ENCODE measurements at regions not wholly inside any gene's neighbourhood (a gene's known extent, or its start where the extent isn't known, plus 50 kb on each side); places are given as distances from the start of the nearest gene placed in this dataset.

DNA sequence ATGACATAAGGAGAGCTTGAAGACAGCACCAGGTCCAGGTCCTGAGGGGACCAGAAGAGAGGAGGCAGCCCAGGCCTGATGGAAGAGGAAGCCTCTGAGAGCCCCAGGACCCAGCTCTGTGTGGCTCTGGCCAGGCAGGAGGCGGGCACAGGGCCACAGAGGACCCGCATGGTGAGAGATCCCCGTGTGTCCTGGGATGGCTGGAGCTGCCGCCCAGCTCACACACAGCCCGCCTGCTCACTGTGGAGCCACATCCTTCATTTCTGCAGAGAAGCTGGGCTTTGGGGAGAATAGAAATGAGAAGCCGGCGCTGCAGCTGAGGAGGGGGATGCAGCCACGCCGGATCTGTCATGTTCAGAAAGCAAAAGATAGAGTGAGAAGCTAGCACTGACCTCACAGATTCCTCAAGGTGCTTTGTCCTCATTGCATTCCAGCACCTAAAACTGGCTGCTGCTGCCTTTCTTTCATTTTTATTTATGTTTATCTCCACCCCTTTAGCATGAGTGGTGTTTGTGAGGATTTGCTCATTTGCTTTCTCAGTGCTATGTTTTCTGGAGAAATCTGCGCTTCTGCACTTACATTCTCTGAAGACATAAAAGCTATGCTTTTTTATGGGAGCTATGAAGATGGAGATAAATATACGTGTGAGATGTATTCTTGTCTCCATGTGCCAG, 307.6 kb upstream of the MYT1L start:
- Histone ChIP-seq H3K4me3 (ENCODE audit: low read depth, low read length) (no peak overlapping the region), H3K27me3 (ENCODE audit: insufficient read depth, low read length) (no peaks in the 10 kb centered on the region), H3K27ac (ENCODE audit: low read depth, low read length) (no peak overlapping the region), H3K4me1 (ENCODE audit: control insufficient read depth, insufficient read depth, low read length, unreplicated experiment) (no peaks in the 10 kb centered on the region), H3K79me2 (ENCODE audit: control insufficient read depth, insufficient read depth, low read length, unreplicated experiment) (no peaks in the 10 kb centered on the region), H3K36me3 (ENCODE audit: insufficient read depth, low read length) (no peaks in the 10 kb centered on the region), H2AFZ (ENCODE audit: low read length, unreplicated experiment) (no peak overlapping the region)

DNA sequence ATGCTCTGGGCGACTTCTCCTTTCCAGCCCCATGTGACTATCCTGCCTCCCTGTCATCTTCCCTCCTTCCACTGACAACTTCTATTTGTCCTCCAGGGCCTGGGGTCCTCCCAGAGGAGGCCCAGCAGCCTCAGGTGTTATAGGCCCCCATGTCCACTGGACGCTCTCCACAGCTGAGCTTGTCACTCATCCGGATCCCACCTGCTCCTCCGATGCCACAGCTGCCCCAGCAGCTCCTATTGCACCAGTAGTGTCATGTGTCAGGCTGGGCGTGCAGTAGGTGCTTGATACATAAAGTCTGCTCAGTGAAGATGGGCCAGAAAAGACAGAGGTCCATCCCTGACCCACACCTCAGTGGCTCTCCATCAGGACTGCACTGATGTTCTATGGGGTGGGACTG, 305.7 kb upstream of the MYT1L start:
- Histone ChIP-seq H2AFZ (ENCODE audit: low read length, unreplicated experiment) (no peak overlapping the region), H3K36me3 (ENCODE audit: insufficient read depth, low read length) (no peaks in the 10 kb centered on the region), H3K27me3 (ENCODE audit: insufficient read depth, low read length) (no peaks in the 10 kb centered on the region), H3K79me2 (ENCODE audit: control insufficient read depth, insufficient read depth, low read length, unreplicated experiment) (no peaks in the 10 kb centered on the region), H3K4me3 (ENCODE audit: low read depth, low read length) (no peak overlapping the region), H3K4me1 (ENCODE audit: control insufficient read depth, insufficient read depth, low read length, unreplicated experiment) (no peaks in the 10 kb centered on the region), H3K27ac (ENCODE audit: low read depth, low read length) (no peak overlapping the region)

DNA sequence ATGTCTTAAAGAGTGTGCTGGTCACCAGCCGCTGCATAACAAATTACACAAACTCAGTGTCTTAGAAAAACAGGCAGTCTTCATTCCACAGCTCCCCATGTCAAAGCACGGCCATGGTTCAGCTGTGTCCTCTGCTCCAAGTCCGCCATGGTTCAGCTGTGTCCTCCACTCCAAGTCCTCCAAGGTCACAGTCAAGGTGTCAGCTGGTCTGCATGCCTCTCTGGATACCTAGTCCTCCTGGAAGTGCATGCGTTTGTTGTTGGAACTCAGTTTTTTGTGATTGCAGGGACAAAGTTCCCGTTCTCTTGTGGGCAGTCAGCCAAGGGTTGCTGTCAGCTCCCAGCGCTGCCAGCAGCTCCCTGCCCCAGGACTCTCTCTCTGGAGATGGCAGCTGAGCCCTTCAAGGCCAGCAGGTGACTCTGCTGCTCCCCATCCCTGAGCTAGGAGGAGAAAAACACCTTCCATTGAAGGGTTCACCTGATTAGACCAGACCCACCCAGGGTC, 304.0 kb upstream of the MYT1L start:
- Histone ChIP-seq H3K36me3 (ENCODE audit: insufficient read depth, low read length) (no peaks in the 10 kb centered on the region), H3K79me2 (ENCODE audit: control insufficient read depth, insufficient read depth, low read length, unreplicated experiment) (no peaks in the 10 kb centered on the region), H3K27me3 (ENCODE audit: insufficient read depth, low read length) (no peaks in the 10 kb centered on the region), H2AFZ (ENCODE audit: low read length, unreplicated experiment) (no peak overlapping the region), H3K4me1 (ENCODE audit: control insufficient read depth, insufficient read depth, low read length, unreplicated experiment) (no peaks in the 10 kb centered on the region), H3K4me3 (ENCODE audit: low read depth, low read length) (no peak overlapping the region), H3K27ac (ENCODE audit: low read depth, low read length) (no peak overlapping the region)

DNA sequence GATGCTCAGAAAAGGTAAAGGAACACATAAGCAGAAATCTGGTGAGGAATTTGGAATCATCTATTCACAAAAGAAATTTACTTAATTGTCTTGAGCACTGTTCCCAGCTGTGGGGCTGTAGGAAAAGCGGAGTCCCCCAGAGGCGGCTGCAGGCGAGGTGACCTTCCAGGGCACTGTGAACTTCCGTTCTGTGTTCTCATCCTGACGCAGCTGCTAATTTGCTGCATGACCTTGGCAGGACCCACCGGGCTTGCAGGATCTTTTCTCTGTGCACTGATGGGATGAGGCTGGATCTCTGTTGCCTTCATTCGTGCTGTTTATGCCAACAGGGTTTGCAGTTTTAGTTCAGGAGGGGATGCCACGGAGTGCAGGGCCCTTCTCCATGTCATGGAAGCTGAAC, 301.9 kb upstream of the MYT1L start:
- Histone ChIP-seq H2AFZ (ENCODE audit: low read length, unreplicated experiment) (no peak overlapping the region), H3K36me3 (ENCODE audit: insufficient read depth, low read length) (no peaks in the 10 kb centered on the region), H3K27ac (ENCODE audit: low read depth, low read length) (no peak overlapping the region), H3K27me3 (ENCODE audit: insufficient read depth, low read length) (no peaks in the 10 kb centered on the region), H3K4me1 (ENCODE audit: control insufficient read depth, insufficient read depth, low read length, unreplicated experiment) (no peaks in the 10 kb centered on the region), H3K4me3 (ENCODE audit: low read depth, low read length) (no peak overlapping the region), H3K79me2 (ENCODE audit: control insufficient read depth, insufficient read depth, low read length, unreplicated experiment) (no peaks in the 10 kb centered on the region)

DNA sequence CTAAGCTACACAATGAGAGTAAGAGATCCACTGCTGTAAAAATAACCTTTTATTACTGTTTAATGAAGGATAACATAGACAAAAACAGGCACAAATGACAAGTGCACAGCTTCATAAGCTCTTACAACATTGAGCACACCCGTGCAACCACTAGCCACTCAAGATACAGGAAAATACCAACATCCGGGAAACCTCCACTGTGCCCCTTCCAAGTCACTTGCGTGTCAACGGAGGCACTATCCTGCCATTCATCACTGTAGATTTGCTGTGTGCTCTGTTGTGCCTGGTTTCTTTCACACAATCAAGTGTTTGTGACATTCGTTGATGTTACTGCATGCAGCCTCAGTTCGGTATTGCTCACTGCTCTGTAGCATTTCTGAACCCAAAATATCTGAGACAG, 292.9 kb upstream of the MYT1L start:
- H3K27ac ChIP-seq (ENCODE audit: low read depth, low read length), result no peak overlapping the region
- no peaks in the 10 kb centered on the region for H3K79me2 ChIP-seq (ENCODE audit: control insufficient read depth, insufficient read depth, low read length, unreplicated experiment)
- no peaks in the 10 kb centered on the region for H3K27me3 ChIP-seq (ENCODE audit: insufficient read depth, low read length)
- no peak overlapping the region for H2AFZ ChIP-seq (ENCODE audit: low read length, unreplicated experiment)
- H3K4me1 ChIP-seq (ENCODE audit: control insufficient read depth, insufficient read depth, low read length, unreplicated experiment), result no peaks in the 10 kb centered on the region
- no peaks in the 10 kb centered on the region for H3K36me3 ChIP-seq (ENCODE audit: insufficient read depth, low read length)
- no peak overlapping the region for H3K4me3 ChIP-seq (ENCODE audit: low read depth, low read length)

DNA sequence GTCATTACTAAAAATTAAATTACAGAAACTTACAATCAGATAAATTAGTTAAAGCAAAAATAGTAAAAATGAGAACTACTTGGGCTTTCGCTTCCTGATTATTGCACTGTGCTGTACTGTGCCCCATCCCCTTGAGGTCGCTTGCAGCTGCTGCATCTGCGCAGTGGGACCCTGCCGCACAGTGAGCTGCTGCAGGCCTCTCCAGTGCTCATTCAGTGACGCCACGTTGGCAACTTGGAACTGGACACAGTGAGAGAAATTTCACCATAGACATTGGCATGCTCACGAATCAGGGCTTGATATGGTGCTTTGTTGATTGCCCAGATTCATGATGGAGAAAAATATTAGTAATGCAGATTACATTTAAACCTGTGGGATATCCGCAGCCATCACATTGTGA, 290.8 kb upstream of the MYT1L start:
- H3K4me1 ChIP-seq (ENCODE audit: control insufficient read depth, insufficient read depth, low read length, unreplicated experiment), result no peaks in the 10 kb centered on the region
- H2AFZ ChIP-seq (ENCODE audit: low read length, unreplicated experiment), result no peak overlapping the region
- no peaks in the 10 kb centered on the region for H3K36me3 ChIP-seq (ENCODE audit: insufficient read depth, low read length)
- no peaks in the 10 kb centered on the region for H3K79me2 ChIP-seq (ENCODE audit: control insufficient read depth, insufficient read depth, low read length, unreplicated experiment)
- no peak overlapping the region for H3K4me3 ChIP-seq (ENCODE audit: low read depth, low read length)
- H3K27ac ChIP-seq (ENCODE audit: low read depth, low read length), result no peak overlapping the region
- H3K27me3 ChIP-seq (ENCODE audit: insufficient read depth, low read length), result no peaks in the 10 kb centered on the region

DNA sequence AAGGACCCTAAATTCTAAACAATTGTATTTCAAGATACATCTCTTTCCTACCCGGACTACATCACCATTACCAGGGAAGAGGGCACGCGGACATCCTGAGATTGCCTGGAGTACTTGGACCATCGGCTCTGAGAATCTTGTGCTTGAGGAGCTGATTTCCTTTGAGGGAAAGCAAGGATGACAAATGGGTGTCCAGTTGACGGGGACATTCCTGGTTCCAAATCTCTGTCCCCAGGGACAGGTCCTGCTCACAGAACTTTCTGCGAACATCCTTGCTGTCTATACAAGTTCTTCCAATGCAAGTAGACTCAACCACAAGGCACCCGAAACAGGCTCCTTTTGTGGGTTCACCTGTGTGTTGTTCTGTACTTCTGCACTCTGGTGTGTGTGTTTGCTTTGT, 289.5 kb upstream of the MYT1L start:
- no peaks in the 10 kb centered on the region for H3K36me3 ChIP-seq (ENCODE audit: insufficient read depth, low read length)
- H3K27me3 ChIP-seq (ENCODE audit: insufficient read depth, low read length), result no peaks in the 10 kb centered on the region
- H2AFZ ChIP-seq (ENCODE audit: low read length, unreplicated experiment), result no peak overlapping the region
- no peak overlapping the region for H3K27ac ChIP-seq (ENCODE audit: low read depth, low read length)
- H3K4me1 ChIP-seq (ENCODE audit: control insufficient read depth, insufficient read depth, low read length, unreplicated experiment), result no peaks in the 10 kb centered on the region
- no peak overlapping the region for H3K4me3 ChIP-seq (ENCODE audit: low read depth, low read length)
- no peaks in the 10 kb centered on the region for H3K79me2 ChIP-seq (ENCODE audit: control insufficient read depth, insufficient read depth, low read length, unreplicated experiment)

DNA sequence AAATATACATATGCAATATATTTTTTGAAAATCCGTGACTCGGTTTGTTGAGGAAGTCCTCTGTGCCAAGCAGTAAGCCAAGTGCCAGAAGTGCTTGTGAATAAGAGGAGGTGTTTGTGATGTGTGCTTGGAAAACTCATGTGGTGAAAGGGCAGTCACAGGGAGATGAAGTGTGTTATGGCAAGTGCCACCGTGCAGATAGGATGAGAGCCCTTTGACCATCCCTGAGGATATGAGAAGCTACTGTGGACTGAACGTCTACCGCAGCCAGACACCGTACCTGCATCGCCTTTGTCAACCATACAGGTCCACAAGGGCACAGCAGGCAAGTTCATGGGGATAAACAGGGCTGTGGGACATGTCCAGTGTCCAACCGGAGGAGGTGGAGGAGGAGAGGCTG, 288.9 kb upstream of the MYT1L start:
- no peak overlapping the region for H3K4me3 ChIP-seq (ENCODE audit: low read depth, low read length)
- no peaks in the 10 kb centered on the region for H3K4me1 ChIP-seq (ENCODE audit: control insufficient read depth, insufficient read depth, low read length, unreplicated experiment)
- H3K27ac ChIP-seq (ENCODE audit: low read depth, low read length), result no peak overlapping the region
- H3K79me2 ChIP-seq (ENCODE audit: control insufficient read depth, insufficient read depth, low read length, unreplicated experiment), result no peaks in the 10 kb centered on the region
- H2AFZ ChIP-seq (ENCODE audit: low read length, unreplicated experiment), result no peak overlapping the region
- H3K36me3 ChIP-seq (ENCODE audit: insufficient read depth, low read length), result no peaks in the 10 kb centered on the region
- H3K27me3 ChIP-seq (ENCODE audit: insufficient read depth, low read length), result no peaks in the 10 kb centered on the region

DNA sequence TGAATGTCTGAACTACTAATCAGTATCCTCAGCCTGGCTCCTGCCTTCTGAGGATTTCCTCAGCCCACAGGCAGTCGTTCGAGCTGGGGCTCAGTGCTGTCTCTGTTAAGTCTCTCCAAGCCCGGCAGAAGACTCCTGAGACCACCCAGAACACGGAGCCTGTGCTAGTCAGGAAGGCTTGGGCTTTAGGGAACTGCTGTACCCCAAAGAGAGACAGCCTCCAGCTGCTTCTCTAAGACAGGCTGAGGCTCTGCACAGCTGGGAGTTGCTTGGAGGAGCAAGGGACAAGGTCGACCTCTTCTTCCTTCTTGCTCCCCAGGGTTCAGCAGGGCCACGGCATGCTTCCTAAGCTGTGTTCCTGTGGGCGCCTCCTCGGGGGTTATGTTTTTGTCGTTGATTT, 283.4 kb upstream of the MYT1L start:
- Histone ChIP-seq H2AFZ (ENCODE audit: low read length, unreplicated experiment) (no peak overlapping the region), H3K4me3 (ENCODE audit: low read depth, low read length) (no peak overlapping the region), H3K36me3 (ENCODE audit: insufficient read depth, low read length) (no peaks in the 10 kb centered on the region), H3K27me3 (ENCODE audit: insufficient read depth, low read length) (no peaks in the 10 kb centered on the region), H3K79me2 (ENCODE audit: control insufficient read depth, insufficient read depth, low read length, unreplicated experiment) (no peaks in the 10 kb centered on the region), H3K4me1 (ENCODE audit: control insufficient read depth, insufficient read depth, low read length, unreplicated experiment) (no peaks in the 10 kb centered on the region), H3K27ac (ENCODE audit: low read depth, low read length) (no peak overlapping the region)

DNA sequence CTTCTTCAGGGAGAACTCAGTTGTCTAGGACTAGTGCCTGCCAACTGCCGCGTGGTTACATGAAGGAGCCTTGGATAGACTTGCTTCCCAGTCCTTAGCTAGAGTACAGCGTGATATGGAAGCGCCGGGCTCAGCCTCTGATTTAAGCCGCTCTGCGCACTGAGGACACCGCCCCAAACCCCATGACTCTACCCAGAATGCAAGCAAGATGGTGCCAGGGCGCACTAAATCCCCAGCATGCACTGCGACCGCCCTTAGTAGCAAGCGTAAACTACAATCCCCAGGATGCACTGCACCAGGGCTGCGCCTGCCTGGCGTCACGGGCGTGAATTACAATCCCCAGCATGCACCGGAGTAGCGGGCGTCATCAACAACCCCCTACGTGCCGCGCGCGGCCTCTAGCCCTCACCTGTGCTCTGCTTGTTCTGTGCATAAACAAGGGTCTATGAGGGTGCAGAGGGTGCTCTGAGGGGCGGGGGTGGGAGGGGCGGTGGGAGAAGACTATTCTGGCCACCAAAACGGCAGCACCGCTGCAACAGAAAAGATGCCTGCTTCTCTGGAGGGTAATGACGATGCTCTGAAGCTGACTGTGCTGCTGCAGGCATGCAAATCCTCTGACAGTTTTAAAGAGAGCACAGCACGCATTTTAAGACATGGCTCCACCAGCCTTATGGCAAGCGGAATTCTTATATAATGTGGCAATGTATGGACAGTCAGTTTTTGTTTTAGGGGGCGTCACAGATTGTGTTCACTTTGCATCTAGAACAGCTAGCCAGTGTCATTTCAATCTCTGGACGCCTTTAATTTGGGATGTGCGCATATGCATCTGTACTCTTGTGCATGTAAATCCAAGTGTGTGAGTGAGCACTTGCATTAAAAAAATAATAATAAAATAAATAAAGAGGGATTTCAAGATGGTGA, 282.5 kb upstream of the MYT1L start:
- no peak overlapping the region for H2AFZ ChIP-seq (ENCODE audit: low read length, unreplicated experiment)
- no peaks in the 10 kb centered on the region for H3K27me3 ChIP-seq (ENCODE audit: insufficient read depth, low read length)
- H3K4me3 ChIP-seq (ENCODE audit: low read depth, low read length), result 0 out of 2 replicates have a peak overlapping the region, but pooled peaks have one; percentile 21
- no peaks in the 10 kb centered on the region for H3K79me2 ChIP-seq (ENCODE audit: control insufficient read depth, insufficient read depth, low read length, unreplicated experiment)
- no peaks in the 10 kb centered on the region for H3K36me3 ChIP-seq (ENCODE audit: insufficient read depth, low read length)
- no peak overlapping the region for H3K27ac ChIP-seq (ENCODE audit: low read depth, low read length)
- H3K4me1 ChIP-seq (ENCODE audit: control insufficient read depth, insufficient read depth, low read length, unreplicated experiment), result no peaks in the 10 kb centered on the region

DNA sequence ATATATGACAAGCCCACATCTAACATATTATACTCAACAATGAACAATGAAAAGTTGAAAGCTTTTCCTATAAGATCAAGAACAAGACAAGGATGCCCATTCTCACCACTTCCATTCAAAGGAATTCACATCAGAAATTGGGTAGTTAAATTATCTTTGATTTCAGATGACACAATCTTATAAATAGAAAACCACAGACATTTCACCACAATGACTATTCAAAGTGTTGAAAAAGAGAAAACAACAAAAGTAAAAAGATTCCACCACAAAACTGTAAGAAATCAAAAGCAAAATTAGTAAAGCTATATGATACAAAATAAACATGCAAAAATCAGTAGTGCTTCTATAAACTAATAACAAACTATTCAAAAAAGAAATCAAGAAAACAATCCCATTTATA, 279.7 kb upstream of the MYT1L start:
- no peak overlapping the region for H2AFZ ChIP-seq (ENCODE audit: low read length, unreplicated experiment)
- H3K79me2 ChIP-seq (ENCODE audit: control insufficient read depth, insufficient read depth, low read length, unreplicated experiment), result no peaks in the 10 kb centered on the region
- H3K4me1 ChIP-seq (ENCODE audit: control insufficient read depth, insufficient read depth, low read length, unreplicated experiment), result no peaks in the 10 kb centered on the region
- no peaks in the 10 kb centered on the region for H3K27me3 ChIP-seq (ENCODE audit: insufficient read depth, low read length)
- no peaks in the 10 kb centered on the region for H3K36me3 ChIP-seq (ENCODE audit: insufficient read depth, low read length)
- H3K4me3 ChIP-seq (ENCODE audit: low read depth, low read length), result no peak overlapping the region
- H3K27ac ChIP-seq (ENCODE audit: low read depth, low read length), result no peak overlapping the region
